ENCODE measurements at regions not wholly inside any gene's neighbourhood (a gene's known extent, or its start where the extent isn't known, plus 50 kb on each side); places are given as distances from the start of the nearest gene placed in this dataset.
"Not testable (repeated sequence)": the region's sequence is repeated elsewhere in the genome, so short reads cannot be mapped to it uniquely, and the experiment has no call there.

DNA sequence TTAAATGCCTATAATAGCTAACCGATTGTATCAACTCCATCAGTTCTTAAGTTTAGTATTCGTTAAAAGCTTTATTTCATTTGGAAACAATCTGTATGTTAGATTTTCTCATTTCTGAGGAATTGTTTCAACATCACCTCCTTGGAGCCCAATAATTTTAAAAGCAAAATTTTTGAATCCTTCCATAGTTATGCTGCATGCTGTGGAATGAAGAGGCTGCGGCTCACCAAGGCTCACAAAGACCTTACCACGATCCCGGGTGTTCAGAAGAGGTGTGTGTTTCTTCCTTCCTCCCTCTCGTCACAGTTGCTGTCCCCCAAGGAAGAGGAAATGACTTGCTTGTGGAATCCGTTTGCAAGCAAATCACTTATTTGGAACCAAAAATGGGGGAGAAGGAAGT is 143.8 kb downstream of the FGF1 start:
- in situ Hi-C loops (cut with HindIII; ENCODE audit: low sequenced_read_pairs), result loop anchor here (10.0 kb wide), 4 partner anchors 87 to 267 kb away; no protein-coding TSS in a partner anchor

DNA sequence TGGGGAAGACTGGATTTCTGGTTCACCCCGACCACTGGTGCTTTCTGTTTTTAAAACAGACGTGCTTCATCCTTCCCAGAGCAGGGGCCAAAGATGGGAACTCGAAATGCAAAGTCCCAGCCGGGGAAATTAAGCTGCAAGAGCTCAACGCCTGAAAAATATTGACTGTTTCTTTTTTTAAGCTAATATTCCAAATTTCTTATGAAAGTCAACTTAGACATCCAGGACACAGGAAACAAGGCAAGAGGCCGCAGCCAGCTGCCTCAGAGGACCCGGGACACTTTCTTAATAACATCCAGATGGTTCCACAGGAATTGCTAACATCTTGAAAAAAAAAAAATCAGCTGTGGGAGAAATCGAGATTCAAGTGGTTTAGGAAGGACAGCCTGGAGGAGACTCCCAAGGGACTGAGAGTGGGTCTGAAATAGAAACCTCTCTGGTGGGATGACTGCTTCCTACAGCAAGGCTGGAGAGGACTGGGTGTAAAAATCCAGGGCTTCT is 144.9 kb downstream of the FGF1 start:
- in situ Hi-C loops (cut with HindIII; ENCODE audit: low sequenced_read_pairs), result loop anchor here (10.0 kb wide), 4 partner anchors 86 to 266 kb away; no protein-coding TSS in a partner anchor

DNA sequence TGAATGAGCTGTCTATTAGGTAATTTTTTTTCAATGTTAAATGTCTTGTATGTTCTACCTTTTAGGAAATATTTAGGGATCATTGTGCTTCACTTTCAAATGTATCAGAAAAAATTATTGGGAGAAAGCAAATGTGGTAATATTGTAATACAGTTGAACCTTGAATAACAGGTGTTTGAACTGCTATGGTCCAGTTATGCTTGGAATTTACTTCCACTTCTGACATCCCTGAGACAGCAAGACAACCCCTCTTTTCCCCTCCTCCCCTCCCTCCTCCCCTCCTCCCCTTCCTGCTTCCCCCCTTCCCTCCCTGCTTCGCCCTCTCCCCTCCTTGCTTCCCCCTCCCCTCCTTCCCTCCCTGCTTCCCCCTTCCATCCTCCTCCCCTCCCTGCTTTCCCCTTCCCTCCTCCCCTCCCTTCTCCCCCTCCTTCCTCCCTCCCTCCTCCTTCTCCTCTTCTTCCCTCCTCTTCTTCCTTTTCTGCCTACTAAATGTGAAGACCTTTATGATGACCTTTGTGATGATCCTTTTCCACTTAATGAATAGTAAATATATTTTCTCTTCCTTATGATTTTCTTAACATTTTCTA is 146.6 kb downstream of the FGF1 start:
- in situ Hi-C loops (cut with HindIII; ENCODE audit: low sequenced_read_pairs), result no loop called here

DNA sequence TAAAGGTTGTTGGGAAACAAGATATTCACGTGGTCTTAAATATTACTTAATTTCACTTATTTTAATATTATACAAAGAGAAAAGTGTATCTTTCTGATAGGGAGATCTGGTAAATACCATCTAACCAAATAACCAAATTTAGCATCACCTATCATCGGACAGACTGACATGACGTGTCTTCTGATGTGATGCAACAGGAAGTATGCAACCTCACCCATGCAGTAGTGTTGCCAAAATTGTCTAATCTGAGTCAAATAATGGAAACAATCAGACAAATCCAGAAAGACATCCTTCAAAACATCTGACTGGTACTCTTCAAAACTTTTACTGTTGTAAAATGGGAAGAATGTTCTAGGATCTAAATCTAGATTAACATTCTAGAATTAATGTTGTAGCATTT is 148.0 kb downstream of the FGF1 start:
- in situ Hi-C loops (cut with HindIII; ENCODE audit: low sequenced_read_pairs), result no loop called here

DNA sequence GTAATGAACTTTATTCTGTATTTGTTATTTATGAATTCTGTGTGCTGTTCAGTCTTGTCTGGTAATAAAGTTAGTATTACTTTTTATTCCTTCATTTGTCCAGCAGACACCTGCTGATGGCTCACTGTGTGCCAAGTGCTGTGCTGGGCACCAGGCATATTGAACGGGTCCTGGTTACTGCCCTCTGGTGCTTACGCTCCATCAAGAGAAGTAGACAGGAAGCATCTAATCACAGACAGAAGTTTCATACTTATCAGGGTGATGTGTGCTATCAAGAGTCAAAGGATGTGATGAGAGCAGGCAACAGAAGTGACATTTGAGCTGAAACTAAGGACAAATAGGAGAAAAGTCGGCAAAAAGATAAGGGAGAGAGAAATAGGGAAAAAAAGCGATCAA is 153.1 kb downstream of the FGF1 start:
- in situ Hi-C loops (cut with HindIII; ENCODE audit: low sequenced_read_pairs), result no loop called here

DNA sequence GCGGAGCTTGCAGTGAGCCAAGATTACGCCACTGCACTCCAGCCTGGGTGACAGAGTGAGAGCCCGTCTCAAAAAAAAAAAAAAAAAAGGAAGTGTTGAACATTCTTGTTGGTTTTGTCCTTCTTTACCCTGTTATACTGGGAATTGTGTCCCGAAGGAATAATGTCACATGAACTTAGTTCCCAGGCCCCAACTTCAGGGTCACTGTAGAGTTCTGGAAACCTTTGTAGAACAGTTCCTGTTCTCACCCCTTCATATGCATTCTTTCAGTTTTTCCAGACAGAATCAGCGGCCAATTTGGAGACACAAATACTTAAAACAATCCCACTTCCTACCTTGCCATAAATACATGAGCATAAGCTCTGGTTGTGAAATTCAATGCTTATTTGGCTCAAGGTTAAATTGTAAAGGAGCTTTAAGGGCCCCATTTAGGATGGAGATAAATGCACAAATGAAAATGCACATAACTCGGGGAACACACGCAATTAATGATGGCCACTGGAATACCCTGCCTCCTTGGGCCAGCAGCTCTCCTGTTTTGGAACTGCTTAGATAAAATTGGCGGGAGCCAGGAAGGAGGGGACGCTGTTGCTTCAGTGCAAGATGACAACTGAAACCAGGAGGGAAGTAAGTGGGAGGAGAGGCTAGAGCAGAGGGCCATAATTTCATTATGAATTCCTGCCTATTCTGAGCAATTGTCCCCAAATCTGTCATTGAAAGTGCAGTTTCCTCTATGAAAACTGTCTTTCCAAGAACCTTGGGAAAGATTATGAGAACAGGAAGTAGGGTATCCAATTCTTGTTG is 153.7 kb downstream of the FGF1 start:
- in situ Hi-C loops (cut with HindIII; ENCODE audit: low sequenced_read_pairs), result no loop called here

DNA sequence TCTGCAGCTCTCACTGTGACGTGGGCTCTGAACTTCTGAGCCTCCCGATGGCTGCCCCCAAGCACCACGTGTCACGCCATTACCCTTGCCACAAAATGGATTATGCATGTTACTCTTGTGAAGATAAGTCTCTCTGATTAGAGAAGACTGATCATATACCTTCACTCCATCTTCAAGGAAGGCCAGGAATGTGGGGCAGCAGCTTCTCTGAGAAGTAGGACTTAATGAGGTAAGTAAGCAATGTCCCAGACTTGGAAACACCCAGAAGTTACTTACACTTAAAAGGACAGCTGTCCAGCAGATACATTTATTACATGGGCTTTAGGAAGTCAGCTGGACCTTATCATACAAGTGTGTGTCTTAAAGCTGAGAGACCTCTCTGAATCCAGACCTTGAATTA is 155.0 kb downstream of the FGF1 start:
- in situ Hi-C loops (cut with HindIII; ENCODE audit: low sequenced_read_pairs), result no loop called here

DNA sequence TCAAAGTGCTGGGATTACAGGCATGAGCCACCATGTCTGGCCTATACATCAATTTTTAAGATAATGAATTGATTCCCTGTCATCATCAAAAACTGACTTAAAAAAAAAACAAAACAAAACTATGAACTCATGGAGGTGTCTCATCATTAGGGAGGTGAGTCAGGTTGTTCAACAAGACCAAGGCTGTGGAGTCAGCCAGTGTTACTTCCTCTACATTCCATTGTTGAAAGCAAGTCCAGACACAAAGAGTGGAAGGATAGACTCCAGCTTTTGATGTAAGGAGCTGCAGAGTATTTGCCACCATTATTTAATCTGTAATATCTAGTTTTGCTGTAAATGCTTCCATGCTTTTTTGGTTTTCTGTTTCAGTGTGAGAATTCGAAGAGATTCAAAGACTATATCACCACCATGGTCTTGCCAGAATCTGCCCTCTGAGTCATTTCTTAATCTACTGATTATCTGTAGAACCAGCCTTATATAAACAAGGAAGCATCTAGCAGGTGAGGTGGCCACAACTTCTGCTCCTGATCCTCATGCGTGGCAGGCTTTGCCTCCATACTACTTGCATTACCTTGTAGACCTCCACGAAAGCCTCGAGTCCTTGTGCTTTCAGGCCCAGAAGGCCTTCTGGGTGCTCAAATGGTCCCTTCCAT is 156.1 kb downstream of the FGF1 start:
- in situ Hi-C loops (cut with HindIII; ENCODE audit: low sequenced_read_pairs), result no loop called here

DNA sequence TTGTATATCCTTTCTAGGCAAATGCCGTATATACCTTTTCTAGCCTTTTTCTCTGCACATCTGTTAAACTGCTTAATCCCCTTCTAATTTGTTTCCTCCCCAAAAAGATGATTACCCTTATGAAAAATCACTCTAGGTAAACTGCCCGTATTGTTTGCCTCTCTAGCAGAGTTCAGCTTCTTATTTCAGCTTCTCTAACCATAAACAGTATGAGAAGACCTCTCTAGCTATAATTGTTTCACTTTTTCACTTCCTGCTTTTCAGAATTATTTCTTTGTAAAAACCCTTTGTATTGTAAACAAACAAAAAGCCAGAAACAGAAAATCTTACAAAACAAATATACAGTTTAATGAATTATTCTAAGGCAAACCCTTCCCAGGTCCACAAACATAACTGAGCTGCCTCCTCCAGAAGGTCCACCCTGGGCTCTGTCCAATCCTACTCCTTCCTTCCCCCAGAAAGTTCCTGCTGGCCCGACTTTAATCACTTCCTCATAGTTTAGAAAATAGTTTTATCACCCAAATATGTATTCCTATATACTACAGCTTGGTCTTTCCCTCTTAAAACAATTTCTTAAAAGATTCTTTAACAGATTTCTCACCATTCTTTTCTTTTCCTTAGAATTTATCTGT is 158.1 kb downstream of the FGF1 start:
- in situ Hi-C loops (cut with HindIII; ENCODE audit: low sequenced_read_pairs), result no loop called here

DNA sequence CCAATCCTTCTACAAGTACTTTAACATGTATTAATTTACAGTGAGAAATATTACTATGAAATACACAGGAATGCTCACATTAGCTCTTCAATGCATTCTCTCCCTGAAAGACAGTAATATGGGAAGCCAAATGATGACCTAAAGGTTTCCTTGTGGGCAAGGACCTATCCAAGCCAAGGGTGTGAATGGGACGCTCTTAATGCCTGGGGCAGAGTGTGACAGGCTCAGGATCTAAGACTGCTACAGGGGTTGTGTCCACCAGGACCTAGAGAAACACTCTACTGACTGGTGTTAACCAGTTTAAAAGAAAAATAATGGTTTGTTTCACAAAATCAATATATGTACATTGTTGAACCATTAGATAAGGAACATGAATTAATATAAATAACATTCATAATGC is 158.7 kb downstream of the FGF1 start:
- in situ Hi-C loops (cut with HindIII; ENCODE audit: low sequenced_read_pairs), result no loop called here

DNA sequence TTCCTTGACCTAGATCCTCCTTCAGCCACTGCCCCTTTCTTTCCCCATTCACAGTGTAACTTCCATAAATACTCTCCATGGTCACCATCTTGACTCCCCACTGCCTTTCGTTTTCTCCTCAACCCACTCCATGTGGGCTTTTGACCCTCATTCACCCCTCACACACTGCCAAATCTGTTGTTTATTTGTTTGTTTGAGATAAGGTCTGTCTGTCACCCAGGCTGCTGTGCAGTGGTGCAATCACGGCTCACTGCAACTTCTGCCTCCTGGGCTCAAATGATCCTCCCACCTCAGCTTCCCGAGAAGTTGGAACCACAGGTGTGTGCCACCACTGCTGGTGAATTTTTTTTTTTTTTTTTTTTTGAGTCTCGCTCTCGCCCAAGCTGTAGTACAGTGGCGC is 162.9 kb downstream of the FGF1 start:
- in situ Hi-C loops (cut with HindIII; ENCODE audit: low sequenced_read_pairs), result no loop called here

DNA sequence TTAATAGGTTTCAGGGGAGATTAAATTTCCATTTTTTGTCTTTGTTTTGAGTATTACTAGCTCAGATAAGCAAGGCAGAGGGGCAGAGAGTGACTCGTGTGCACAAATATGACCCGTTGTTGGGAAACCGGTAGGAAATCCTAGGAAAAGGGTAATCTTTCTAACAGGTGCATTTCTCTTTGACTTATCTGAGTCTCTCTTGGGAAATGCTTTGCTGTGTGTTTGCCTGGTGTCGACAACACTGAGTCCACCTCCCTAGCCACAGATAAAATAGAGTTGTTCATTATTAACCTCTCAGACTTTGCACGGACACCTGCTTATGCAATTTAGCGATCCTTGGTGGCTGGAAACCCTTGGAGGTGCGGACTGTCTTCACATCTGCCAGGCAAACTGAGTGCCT is 164.2 kb downstream of the FGF1 start:
- in situ Hi-C loops (cut with HindIII; ENCODE audit: low sequenced_read_pairs), result no loop called here

DNA sequence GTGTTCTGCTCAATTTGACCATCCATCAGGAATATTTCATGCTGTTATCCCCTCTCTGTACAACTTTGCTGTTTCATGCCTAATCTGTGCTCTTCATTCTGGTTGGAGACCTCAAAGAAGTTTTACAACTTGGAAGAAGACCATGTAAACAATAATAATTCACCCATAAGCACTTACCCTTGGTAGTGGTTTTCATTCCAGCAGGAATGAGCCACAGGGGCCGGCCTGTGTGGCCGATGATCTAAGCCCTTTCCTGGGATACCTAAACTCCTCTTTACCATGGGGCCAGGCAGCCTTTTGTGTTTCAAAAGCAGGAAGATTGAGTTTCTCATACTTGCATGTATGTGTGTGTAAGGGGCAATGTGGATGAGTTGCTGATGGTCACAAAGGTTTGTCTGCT is 165.0 kb downstream of the FGF1 start:
- in situ Hi-C loops (cut with HindIII; ENCODE audit: low sequenced_read_pairs), result no loop called here

DNA sequence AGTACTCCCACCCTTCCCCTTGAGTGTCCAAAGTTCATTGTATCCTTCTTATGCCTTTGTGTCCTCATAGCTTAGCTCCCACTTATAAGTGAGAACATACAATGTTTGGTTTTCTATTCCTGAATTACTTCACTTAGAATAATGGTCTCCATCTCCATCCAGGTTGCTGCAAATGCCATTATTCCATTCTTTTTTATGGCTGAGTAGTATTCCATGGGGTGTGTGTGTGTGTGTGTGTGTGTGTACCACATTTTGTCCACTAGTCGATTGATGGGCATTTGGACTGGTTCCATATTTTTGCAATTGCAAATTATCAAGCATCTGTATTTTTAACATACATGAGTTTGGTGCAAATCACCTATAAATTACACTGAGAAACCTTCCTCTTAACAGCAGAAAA is 166.0 kb downstream of the FGF1 start:
- in situ Hi-C loops (cut with HindIII; ENCODE audit: low sequenced_read_pairs), result not testable (repeated sequence)

DNA sequence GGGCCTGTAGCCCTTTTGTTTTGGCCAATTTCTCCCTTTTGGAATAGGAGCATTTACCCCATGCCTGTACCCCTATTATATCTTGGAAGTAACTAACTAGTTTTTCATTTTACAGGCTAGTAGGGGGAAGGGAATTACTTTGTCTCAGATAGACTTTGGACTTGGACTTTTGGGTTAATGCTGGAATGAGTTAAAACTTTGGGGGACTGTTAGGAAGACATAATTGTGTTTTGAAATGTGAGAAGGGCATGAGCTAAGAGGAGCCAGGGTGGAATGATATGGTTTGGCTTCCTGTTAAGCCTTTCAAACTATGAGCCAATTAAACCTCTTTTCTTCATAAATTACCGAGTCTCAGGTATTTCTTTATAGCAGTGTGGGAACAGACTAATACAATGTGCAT is 168.1 kb downstream of the FGF1 start:
- in situ Hi-C loops (cut with HindIII; ENCODE audit: low sequenced_read_pairs), result no loop called here

DNA sequence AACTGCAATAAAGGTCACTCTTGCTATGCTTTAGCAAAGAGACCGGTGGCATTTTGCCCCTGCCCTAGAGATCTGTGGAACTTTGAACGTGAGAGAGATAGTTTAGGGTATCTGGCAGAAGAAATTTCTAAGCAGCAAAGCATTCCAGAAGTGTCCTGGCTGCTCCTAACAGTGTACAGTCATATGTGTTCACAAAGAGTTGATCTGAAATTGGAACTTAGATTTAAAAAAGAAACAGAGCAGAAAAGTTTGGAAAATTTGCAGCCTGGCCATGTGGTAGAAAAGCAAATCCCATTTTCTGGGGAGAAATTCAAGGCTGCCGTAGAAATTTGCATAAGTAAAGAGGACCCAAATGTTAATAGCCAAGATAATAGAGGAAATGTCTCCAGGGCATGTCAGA is 169.2 kb downstream of the FGF1 start:
- in situ Hi-C loops (cut with HindIII; ENCODE audit: low sequenced_read_pairs), result no loop called here

DNA sequence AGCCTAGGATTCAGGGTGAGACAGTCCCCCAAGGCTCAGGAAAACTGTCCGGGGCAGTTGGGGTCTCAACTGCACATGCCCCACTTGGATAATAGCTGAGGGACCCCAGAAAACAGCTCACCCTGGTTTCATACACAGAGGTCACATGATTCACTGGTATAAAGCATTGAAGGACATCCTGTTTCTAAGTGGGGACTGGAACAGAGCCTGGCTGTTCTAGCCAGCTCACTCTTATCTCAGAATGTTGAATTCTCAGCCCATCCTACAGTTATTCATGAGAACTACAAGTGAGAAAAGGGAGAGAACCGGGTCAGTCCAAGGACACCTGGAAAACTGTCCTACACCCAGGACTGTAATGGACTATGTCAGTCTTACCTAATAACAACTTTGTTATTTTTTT is 170.9 kb downstream of the FGF1 start:
- in situ Hi-C loops (cut with HindIII; ENCODE audit: low sequenced_read_pairs), result no loop called here

DNA sequence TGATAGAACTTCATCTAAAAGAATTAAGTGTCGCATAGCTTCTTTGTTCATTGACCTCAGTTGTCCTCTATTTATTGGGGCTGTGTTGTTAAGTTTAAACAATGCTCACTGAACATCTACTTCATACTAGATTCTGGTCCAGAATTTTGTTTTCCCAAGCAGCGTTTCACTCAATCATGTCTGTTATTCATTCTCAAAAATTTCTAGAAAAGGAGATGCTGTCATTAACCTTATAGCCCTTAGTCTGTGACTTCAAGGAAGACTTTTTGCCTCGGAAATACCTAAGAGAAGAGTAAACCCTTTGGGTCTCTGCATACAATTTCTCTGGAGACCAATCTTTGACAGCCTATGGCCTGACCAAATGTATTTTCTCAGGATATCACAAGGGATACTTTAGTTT is 171.7 kb downstream of the FGF1 start:
- in situ Hi-C loops (cut with HindIII; ENCODE audit: low sequenced_read_pairs), result no loop called here

DNA sequence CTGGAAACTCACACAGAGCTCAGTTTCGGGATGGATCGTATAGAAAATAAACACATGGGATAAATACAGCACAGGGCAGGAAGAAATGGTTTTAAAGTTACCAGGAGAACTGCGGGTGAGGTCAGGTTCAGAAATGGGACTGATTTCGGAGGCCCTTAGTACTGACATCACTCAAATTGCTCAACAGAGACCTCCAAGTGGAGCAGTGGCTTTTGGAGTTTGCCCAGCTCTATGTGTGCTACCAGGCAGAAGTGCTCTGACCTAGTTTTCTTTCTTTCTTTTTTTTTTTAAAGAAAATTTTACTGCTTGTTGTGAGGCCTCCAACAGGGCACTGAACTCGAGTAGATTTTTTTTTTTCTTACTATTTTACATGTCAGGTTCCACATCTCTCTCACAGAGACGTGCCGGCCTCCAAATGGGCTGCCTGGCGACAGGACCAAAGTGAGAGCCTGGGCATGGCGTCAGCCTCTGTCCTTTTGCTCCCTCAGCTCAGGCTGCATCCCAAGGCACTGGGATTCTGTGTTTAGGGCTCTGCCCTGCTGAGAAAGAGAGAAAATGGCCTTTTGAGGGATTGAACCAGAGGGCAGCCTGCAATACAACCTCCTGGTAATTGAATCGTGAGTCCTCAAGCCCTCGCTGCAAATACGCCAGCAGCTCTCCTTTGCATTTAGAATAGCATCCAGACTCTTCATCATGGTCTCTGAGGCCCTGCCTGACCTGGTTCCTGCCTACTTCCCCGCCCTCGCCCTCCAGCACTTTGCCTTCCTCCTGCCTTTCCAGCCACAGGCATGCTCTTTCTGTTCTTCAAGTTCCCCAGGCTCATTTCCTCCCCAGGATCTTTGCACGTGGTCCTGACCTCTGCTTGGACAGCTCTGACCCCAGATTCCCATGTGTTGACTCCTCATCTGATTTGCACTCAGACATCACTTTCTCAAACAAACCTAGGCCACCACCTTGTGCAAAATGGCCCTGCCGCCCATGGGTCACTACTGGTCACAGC is 173.5 kb downstream of the FGF1 start:
- in situ Hi-C loops (cut with HindIII; ENCODE audit: low sequenced_read_pairs), result no loop called here

DNA sequence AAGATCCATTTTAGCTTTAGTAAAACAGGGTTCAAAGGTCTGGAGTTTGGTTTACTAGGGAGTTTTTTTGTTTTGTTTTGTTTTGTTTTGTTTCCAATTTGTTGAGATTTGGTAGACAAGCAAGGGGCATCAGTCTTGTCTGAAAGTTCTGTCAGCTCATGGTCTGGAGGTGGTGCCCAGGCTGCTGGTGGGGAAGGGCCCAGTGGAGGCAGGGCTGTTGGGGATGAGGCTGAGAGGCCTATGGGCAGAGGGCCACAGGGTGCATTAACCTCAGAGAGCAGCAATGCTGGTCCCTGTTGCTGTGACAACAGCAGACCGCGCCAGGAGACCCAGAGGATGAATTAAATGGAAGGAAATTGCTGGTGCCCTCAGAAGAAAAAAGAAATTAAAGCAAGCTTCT is 174.5 kb downstream of the FGF1 start:
- in situ Hi-C loops (cut with HindIII; ENCODE audit: low sequenced_read_pairs), result no loop called here

Data from DLD1 (cell line).